ENCODE measurements at regions not wholly inside any gene's neighbourhood (a gene's known extent, or its start where the extent isn't known, plus 50 kb on each side); places are given as distances from the start of the nearest gene placed in this dataset.

GRCh38 chr12:89024580-89024979, 327.7 kb downstream of the DUSP6 start:
- ATAC-seq, result no peak
- no peak for DNase-seq (ENCODE audit: low spot score)

- no peak for ATAC-seq
- no peak for DNase-seq (ENCODE audit: low spot score)
Observed at GRCh38 chr12:89023936-89024335, 328.4 kb downstream of the DUSP6 start.

- ATAC-seq (no peak), DNase-seq (ENCODE audit: low spot score) (no peak)
Observed at GRCh38 chr12:89020689-89021088, 331.6 kb downstream of the DUSP6 start.

GRCh38 chr12:89020121-89020480, 332.2 kb downstream of the DUSP6 start:
- no peak for ATAC-seq
- no peak for DNase-seq (ENCODE audit: low spot score)

- ATAC-seq (peak; percentile 100), DNase-seq (ENCODE audit: low spot score) (peak; percentile 77)
Observed at GRCh38 chr12:89019439-89020120, 332.7 kb downstream of the DUSP6 start.

- DNase-seq (ENCODE audit: low spot score) (no peak), ATAC-seq (peak; percentile 77)
Observed at GRCh38 chr12:89016970-89017778, 335.1 kb downstream of the DUSP6 start.

GRCh38 chr12:89015419-89015818, 336.9 kb downstream of the DUSP6 start:
- no peak for ATAC-seq
- no peak for DNase-seq (ENCODE audit: low spot score)

- DNase-seq (ENCODE audit: low spot score) (no peak), ATAC-seq (no peak)
Observed at GRCh38 chr12:88998421-88998820, 353.9 kb downstream of the DUSP6 start.

- ATAC-seq, result no peak
- no peak for DNase-seq (ENCODE audit: low spot score)
Observed at GRCh38 chr12:88996200-88996788, 356.0 kb downstream of the DUSP6 start.

- no peak for DNase-seq (ENCODE audit: low spot score)
- ATAC-seq, result no peak
Observed at GRCh38 chr12:88994971-88995370, 357.3 kb downstream of the DUSP6 start.

GRCh38 chr12:88994537-88994936, 357.8 kb downstream of the DUSP6 start:
- no peak for DNase-seq (ENCODE audit: low spot score)
- ATAC-seq, result no peak

GRCh38 chr12:88993651-88994050, 358.6 kb downstream of the DUSP6 start:
- ATAC-seq (peak; percentile 60), DNase-seq (ENCODE audit: low spot score) (no peak)

- no peak for ATAC-seq
Observed at GRCh38 chr12:88986056-88986455, 366.2 kb downstream of the DUSP6 start.

GRCh38 chr12:88985631-88986030, 366.7 kb downstream of the DUSP6 start:
- no peak for ATAC-seq
- no peak for DNase-seq (ENCODE audit: low spot score)

More at GRCh38 chr12:88986056-88986455, 366.2 kb downstream of the DUSP6 start:
- DNase-seq (ENCODE audit: low spot score), result no peak

- DNase-seq (ENCODE audit: low spot score) (no peak), ATAC-seq (no peak)
Observed at GRCh38 chr12:88985011-88985410, 367.3 kb downstream of the DUSP6 start.

- ATAC-seq (no peak), DNase-seq (ENCODE audit: low spot score) (no peak)
Observed at GRCh38 chr12:88982694-88983093, 369.6 kb downstream of the DUSP6 start.

- DNase-seq (ENCODE audit: low spot score) (no peak), ATAC-seq (no peak)
Observed at GRCh38 chr12:88977115-88977514, 375.2 kb downstream of the DUSP6 start.

GRCh38 chr12:88973998-88974397, 378.3 kb downstream of the DUSP6 start:
- DNase-seq (ENCODE audit: low spot score), result no peak
- no peak for ATAC-seq

GRCh38 chr12:88970740-88971139, 381.6 kb downstream of the DUSP6 start:
- ATAC-seq (no peak), DNase-seq (ENCODE audit: low spot score) (no peak)

GRCh38 chr12:88969127-88969526, 383.2 kb downstream of the DUSP6 start:
- ATAC-seq (no peak), DNase-seq (ENCODE audit: low spot score) (no peak)

- DNase-seq (ENCODE audit: low spot score) (no peak), ATAC-seq (no peak)
Observed at GRCh38 chr12:88960213-88960878, 380.1 kb upstream of the KITLG start.

- ATAC-seq, result no peak
Observed at GRCh38 chr12:88958946-88959345, 378.7 kb upstream of the KITLG start.

More at GRCh38 chr12:88958946-88959345, 378.7 kb upstream of the KITLG start:
- DNase-seq (ENCODE audit: low spot score), result no peak

Measured in left lobe of liver (tissue), 2 donors.